Lower lobe of right lung (tissue), 2 donors: ENCODE measurements at regions not wholly inside any gene's neighbourhood (a gene's known extent, or its start where the extent isn't known, plus 50 kb on each side); places are given as distances from the start of the nearest gene placed in this dataset.
A peak's percentile ranks its signal among the peaks of the same experiment; 100 is the strongest.

ENCODE experiments used
- ATAC-seq, 2 donors: fragments of 200-7000 bp; cut with Tn5 transposase; one replicate each; pipeline ENCODE4 v1.9.1; 2020 to 2022; ENCODE audit warnings: mild to moderate bottlenecking in 2 of 2, moderate library complexity in 2 of 2
- DNase-seq: peaks from one replicate; pipeline ENCODE4 v3.0.0-alpha.2; 2020
- H3K27ac ChIP-seq: fragments of 200-600 bp; one replicate; pipeline ENCODE4 v1.8.0; 2022
- H3K27me3 ChIP-seq: fragments of 200-600 bp; one replicate; pipeline ENCODE4 v1.8.0; 2022; ENCODE audit warnings: low read depth
- H3K36me3 ChIP-seq: fragments of 200-600 bp; one replicate; pipeline ENCODE4 v1.8.0; 2022; ENCODE audit warnings: mild to moderate bottlenecking
- H3K4me1 ChIP-seq: fragments of 200-600 bp; one replicate; pipeline ENCODE4 v1.8.0; 2022
- H3K4me3 ChIP-seq: fragments of 200-600 bp; one replicate; pipeline ENCODE4 v1.8.0; 2022; ENCODE audit warnings: mild to moderate bottlenecking
- H3K9me3 ChIP-seq: fragments of 200-600 bp; one replicate; pipeline ENCODE4 v1.8.0; 2022
- CTCF ChIP-seq: fragments of 200-600 bp; IDR thresholded peaks from one replicate; pipeline ENCODE4 v1.8.0; 2022; ENCODE audit warnings: antibody characterized with exemption, mild to moderate bottlenecking
- intact Hi-C: fragments of 100-400 bp; cut with DNase I; formaldehyde crosslinking; loops from one replicate; pipeline ENCODE4 v1.11.0; 2022
- donor health status: DM: no; HTN: yes; CAD: no; lungs with severe emphysema.

GRCh38 chr10:120734483-120735078 is 116.6 kb upstream of the WDR11 start:
- Histone ChIP-seq H3K9me3 (no peaks in the 10 kb centered on the region), H3K36me3 (no peaks in the 10 kb centered on the region), H3K27me3 (no peaks in the 10 kb centered on the region), H3K4me3 (no peak overlapping the region), H3K27ac (no peak overlapping the region), H3K4me1 (peaks cover 5% of the 10 kb centered on the region)
- ATAC-seq (no peak), DNase-seq (no peak)
- no peak for TF ChIP-seq CTCF
- intact Hi-C loops = no loop called here

- H3K36me3 ChIP-seq = no peaks in the 10 kb centered on the region
- intact Hi-C loops = no loop called here
- no peak overlapping the region for H3K4me3 ChIP-seq
- TF ChIP-seq CTCF = no peak
- ATAC-seq = no peak
- peaks cover 5% of the 10 kb centered on the region for H3K4me1 ChIP-seq
- no peaks in the 10 kb centered on the region for H3K27me3 ChIP-seq
- no peak overlapping the region for H3K27ac ChIP-seq
- no peak for DNase-seq
- H3K9me3 ChIP-seq = no peaks in the 10 kb centered on the region
These were observed 115.8 kb upstream of the WDR11 start for GRCh38 chr10:120735315-120735714.

- Histone ChIP-seq H3K27me3 (no peaks in the 10 kb centered on the region), H3K4me1 (peaks cover 5% of the 10 kb centered on the region), H3K4me3 (no peak overlapping the region), H3K36me3 (no peaks in the 10 kb centered on the region), H3K27ac (no peak overlapping the region), H3K9me3 (no peaks in the 10 kb centered on the region)
- TF ChIP-seq CTCF = peak; percentile 71
- intact Hi-C loops = no loop called here
- ATAC-seq (peak; percentile 42 to 62), DNase-seq (no peak)
These were observed 115.3 kb upstream of the WDR11 start for GRCh38 chr10:120735773-120736371.

GRCh38 chr10:120736377-120736776 is 114.8 kb upstream of the WDR11 start:
- DNase-seq (no peak), ATAC-seq (peak in 1 of 2 donors; percentile 42)
- Histone ChIP-seq H3K27ac (no peak overlapping the region), H3K4me1 (peaks cover 5% of the 10 kb centered on the region), H3K9me3 (no peaks in the 10 kb centered on the region), H3K27me3 (no peaks in the 10 kb centered on the region), H3K4me3 (no peak overlapping the region), H3K36me3 (no peaks in the 10 kb centered on the region)
- TF ChIP-seq CTCF = no peak
- intact Hi-C loops = no loop called here

GRCh38 chr10:120738658-120739057 is 112.5 kb upstream of the WDR11 start:
- H3K27ac ChIP-seq = no peak overlapping the region
- DNase-seq (no peak), ATAC-seq (no peak)
- intact Hi-C loops = no loop called here
- H3K27me3 ChIP-seq = no peaks in the 10 kb centered on the region
- no peaks in the 10 kb centered on the region for H3K9me3 ChIP-seq
- peaks cover 5% of the 10 kb centered on the region for H3K4me1 ChIP-seq
- H3K36me3 ChIP-seq = no peaks in the 10 kb centered on the region
- no peak overlapping the region for H3K4me3 ChIP-seq
- no peak for TF ChIP-seq CTCF
